NT2/D1 (cell line): ENCODE measurements at regions not wholly inside any gene's neighbourhood (a gene's known extent, or its start where the extent isn't known, plus 50 kb on each side); places are given as distances from the start of the nearest gene placed in this dataset.

Source experiments
- DNase-seq: peaks from one replicate; pipeline ENCODE4 v3.0.0-alpha.2; 2011; ENCODE audit warnings: low read depth, low spot score
- H3K27me3 ChIP-seq: 2 replicates; pipeline ENCODE4 v1.6.0; 2011; ENCODE audit warnings: mild to moderate bottlenecking; ENCODE audit not compliant: insufficient read length, insufficient read depth
- H3K36me3 ChIP-seq: 2 replicates; pipeline ENCODE4 v1.6.1; 2011; ENCODE audit warnings: mild to moderate bottlenecking, low read length, mixed read lengths; ENCODE audit not compliant: insufficient read depth, insufficient read length
- H3K4me1 ChIP-seq: 2 replicates; pipeline ENCODE4 v1.5.1; 2011; ENCODE audit not compliant: insufficient read depth, insufficient read length
- H3K4me3 ChIP-seq: 2 replicates; pipeline ENCODE4 v1.5.1; 2011; ENCODE audit warnings: low read depth; ENCODE audit not compliant: insufficient read length
- H3K9ac ChIP-seq: 2 replicates; pipeline ENCODE4 v1.6.0; 2011; ENCODE audit warnings: low read depth; ENCODE audit not compliant: insufficient read length
- H3K9me3 ChIP-seq: 2 replicates; pipeline ENCODE4 v1.5.1; 2011; ENCODE audit warnings: mild to moderate bottlenecking, low read length; ENCODE audit not compliant: insufficient read depth
- SUZ12 ChIP-seq: IDR thresholded peaks from 2 replicates; pipeline ENCODE4 v1.6.1; 2011; ENCODE audit not compliant: insufficient read length, insufficient read depth; ENCODE audit errors: extremely low read depth
- YY1 ChIP-seq: IDR thresholded peaks from 2 replicates; pipeline ENCODE4 v1.6.1; 2011; ENCODE audit not compliant: insufficient read length, insufficient read depth
- ZNF274 ChIP-seq: IDR thresholded peaks from 2 replicates; pipeline ENCODE4 v1.6.1; 2011; ENCODE audit warnings: mild to moderate bottlenecking, low read depth, low read length

- TF ChIP-seq SUZ12: no peak
- no peak for TF ChIP-seq ZNF274
- no peak for TF ChIP-seq YY1
- peaks cover 3% of the 10 kb centered on the region for H3K4me1 ChIP-seq
- H3K9me3 ChIP-seq: no peaks in the 10 kb centered on the region
- H3K27me3 ChIP-seq: no peaks in the 10 kb centered on the region
- no peaks in the 10 kb centered on the region for H3K36me3 ChIP-seq
- no peak overlapping the region for H3K4me3 ChIP-seq
- no peak overlapping the region for H3K9ac ChIP-seq
- DNase-seq: no peak
Measured at GRCh38 chr17:51373489-51374152, 113.3 kb downstream of the UTP18 start.

- Histone ChIP-seq H3K4me1 (peaks cover 3% of the 10 kb centered on the region), H3K9ac (no peak overlapping the region), H3K4me3 (no peak overlapping the region), H3K36me3 (no peaks in the 10 kb centered on the region), H3K9me3 (no peaks in the 10 kb centered on the region), H3K27me3 (no peaks in the 10 kb centered on the region)
- DNase-seq: no peak
- TF ChIP-seq ZNF274 (no peak), YY1 (no peak), SUZ12 (no peak)
Measured at GRCh38 chr17:51374209-51374608, 113.9 kb downstream of the UTP18 start.

- no peaks in the 10 kb centered on the region for H3K9me3 ChIP-seq
- no peak overlapping the region for H3K9ac ChIP-seq
Measured at GRCh38 chr17:51375771-51376170, 115.4 kb downstream of the UTP18 start.

GRCh38 chr17:51376739-51377138 is 116.4 kb downstream of the UTP18 start:
- TF ChIP-seq YY1: no peak
- TF ChIP-seq ZNF274: no peak
- no peak for TF ChIP-seq SUZ12
- DNase-seq: no peak
- Histone ChIP-seq H3K4me1 (peaks cover 3% of the 10 kb centered on the region), H3K9me3 (no peaks in the 10 kb centered on the region), H3K27me3 (no peaks in the 10 kb centered on the region), H3K4me3 (no peak overlapping the region), H3K9ac (no peak overlapping the region), H3K36me3 (no peaks in the 10 kb centered on the region)

More at GRCh38 chr17:51375771-51376170, 115.4 kb downstream of the UTP18 start:
- no peaks in the 10 kb centered on the region for H3K27me3 ChIP-seq
- no peaks in the 10 kb centered on the region for H3K36me3 ChIP-seq
- TF ChIP-seq SUZ12 (no peak), ZNF274 (no peak), YY1 (no peak)
- H3K4me1 ChIP-seq: peaks cover 3% of the 10 kb centered on the region
- DNase-seq: no peak
- no peak overlapping the region for H3K4me3 ChIP-seq

- TF ChIP-seq SUZ12 (no peak), YY1 (no peak), ZNF274 (no peak)
- H3K36me3 ChIP-seq: no peaks in the 10 kb centered on the region
- no peaks in the 10 kb centered on the region for H3K4me1 ChIP-seq
- H3K4me3 ChIP-seq: no peak overlapping the region
- no peaks in the 10 kb centered on the region for H3K27me3 ChIP-seq
- no peaks in the 10 kb centered on the region; the same call in 1 of the 2 replicates for H3K9me3 ChIP-seq
- no peak overlapping the region for H3K9ac ChIP-seq
- no peak for DNase-seq
Measured at GRCh38 chr17:51381262-51381661, 120.9 kb downstream of the UTP18 start.

- Histone ChIP-seq H3K4me3 (no peak overlapping the region), H3K27me3 (no peaks in the 10 kb centered on the region), H3K4me1 (no peaks in the 10 kb centered on the region), H3K9me3 (no peaks in the 10 kb centered on the region; the same call in 1 of the 2 replicates), H3K36me3 (no peaks in the 10 kb centered on the region), H3K9ac (no peak overlapping the region)
- DNase-seq: no peak
- TF ChIP-seq ZNF274 (no peak), SUZ12 (no peak), YY1 (no peak)
Measured at GRCh38 chr17:51385208-51385607, 124.9 kb downstream of the UTP18 start.

- H3K9ac ChIP-seq: no peak overlapping the region
- no peaks in the 10 kb centered on the region for H3K27me3 ChIP-seq
- TF ChIP-seq ZNF274: no peak
- no peak for TF ChIP-seq SUZ12
- TF ChIP-seq YY1: no peak
- peaks cover 2% of the 10 kb centered on the region for H3K4me1 ChIP-seq
- no peak for DNase-seq
- H3K36me3 ChIP-seq: no peaks in the 10 kb centered on the region
- no peaks in the 10 kb centered on the region; the same call in 1 of the 2 replicates for H3K9me3 ChIP-seq
- no peak overlapping the region for H3K4me3 ChIP-seq
Measured at GRCh38 chr17:51387582-51387981, 127.2 kb downstream of the UTP18 start.

- TF ChIP-seq YY1: no peak
- TF ChIP-seq SUZ12: no peak
- TF ChIP-seq ZNF274: no peak
- Histone ChIP-seq H3K9me3 (no peaks in the 10 kb centered on the region; the same call in 1 of the 2 replicates), H3K27me3 (no peaks in the 10 kb centered on the region), H3K9ac (no peak overlapping the region), H3K36me3 (no peaks in the 10 kb centered on the region), H3K4me1 (peaks cover 2% of the 10 kb centered on the region), H3K4me3 (no peak overlapping the region)
- DNase-seq: no peak
Measured at GRCh38 chr17:51387986-51388385, 127.6 kb downstream of the UTP18 start.
